GM12874 (cell line): ENCODE measurements at regions not wholly inside any gene's neighbourhood (a gene's known extent, or its start where the extent isn't known, plus 50 kb on each side); places are given as distances from the start of the nearest gene placed in this dataset.

ENCODE experiments used
- TF ChIP-seq, protein P1 (sequence below): IDR thresholded peaks from 2 replicates; pipeline ENCODE4 v1.5.1; 2011; ENCODE audit warnings: low read depth, mild to moderate bottlenecking, control low read depth, low read length, moderate library complexity; ENCODE audit not compliant: insufficient read depth

DNA sequence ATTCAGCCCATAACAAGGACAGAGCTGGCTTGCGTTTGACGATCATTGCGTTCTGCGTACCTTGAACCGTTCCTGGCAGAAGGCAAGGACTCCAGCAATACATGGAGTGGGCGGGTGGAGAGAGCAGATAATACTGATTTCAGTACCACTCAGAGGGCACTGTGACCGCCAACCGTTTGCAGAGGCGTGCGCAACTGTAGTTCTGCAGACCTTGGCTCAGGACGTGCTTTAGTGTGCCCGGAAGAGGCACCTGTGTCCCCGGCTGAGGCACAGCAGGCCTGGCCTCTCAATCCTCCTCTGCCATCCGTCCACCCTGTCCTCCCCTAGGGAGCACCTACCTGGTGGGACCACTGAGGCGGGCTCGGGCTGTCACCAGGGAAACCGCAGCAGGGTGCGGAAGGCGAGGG is 117.6 kb upstream of the USP29 start:
- TF ChIP-seq, protein P1, sequence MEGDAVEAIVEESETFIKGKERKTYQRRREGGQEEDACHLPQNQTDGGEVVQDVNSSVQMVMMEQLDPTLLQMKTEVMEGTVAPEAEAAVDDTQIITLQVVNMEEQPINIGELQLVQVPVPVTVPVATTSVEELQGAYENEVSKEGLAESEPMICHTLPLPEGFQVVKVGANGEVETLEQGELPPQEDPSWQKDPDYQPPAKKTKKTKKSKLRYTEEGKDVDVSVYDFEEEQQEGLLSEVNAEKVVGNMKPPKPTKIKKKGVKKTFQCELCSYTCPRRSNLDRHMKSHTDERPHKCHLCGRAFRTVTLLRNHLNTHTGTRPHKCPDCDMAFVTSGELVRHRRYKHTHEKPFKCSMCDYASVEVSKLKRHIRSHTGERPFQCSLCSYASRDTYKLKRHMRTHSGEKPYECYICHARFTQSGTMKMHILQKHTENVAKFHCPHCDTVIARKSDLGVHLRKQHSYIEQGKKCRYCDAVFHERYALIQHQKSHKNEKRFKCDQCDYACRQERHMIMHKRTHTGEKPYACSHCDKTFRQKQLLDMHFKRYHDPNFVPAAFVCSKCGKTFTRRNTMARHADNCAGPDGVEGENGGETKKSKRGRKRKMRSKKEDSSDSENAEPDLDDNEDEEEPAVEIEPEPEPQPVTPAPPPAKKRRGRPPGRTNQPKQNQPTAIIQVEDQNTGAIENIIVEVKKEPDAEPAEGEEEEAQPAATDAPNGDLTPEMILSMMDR = no peak

DNA sequence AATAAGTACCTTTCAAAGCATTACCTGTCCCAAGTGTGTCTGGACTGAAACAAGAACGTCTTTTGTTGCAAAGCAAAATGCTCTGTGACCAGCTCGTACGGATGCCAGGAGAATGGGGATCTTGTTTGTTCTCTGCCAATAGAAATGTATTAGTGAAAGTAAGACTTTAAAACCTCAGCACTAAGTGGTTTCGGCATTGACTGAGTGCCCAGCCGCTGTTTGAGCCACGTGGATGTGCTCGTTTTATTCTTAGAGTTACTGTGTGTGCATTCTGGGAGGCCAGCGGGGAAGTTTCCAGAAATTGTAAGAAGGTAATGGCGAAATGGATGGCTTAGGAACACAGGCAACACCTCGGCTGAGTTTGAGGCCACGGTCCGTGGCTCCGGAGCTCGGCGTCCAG is 117.1 kb upstream of the USP29 start:
- TF ChIP-seq, protein P1 = no peak

DNA sequence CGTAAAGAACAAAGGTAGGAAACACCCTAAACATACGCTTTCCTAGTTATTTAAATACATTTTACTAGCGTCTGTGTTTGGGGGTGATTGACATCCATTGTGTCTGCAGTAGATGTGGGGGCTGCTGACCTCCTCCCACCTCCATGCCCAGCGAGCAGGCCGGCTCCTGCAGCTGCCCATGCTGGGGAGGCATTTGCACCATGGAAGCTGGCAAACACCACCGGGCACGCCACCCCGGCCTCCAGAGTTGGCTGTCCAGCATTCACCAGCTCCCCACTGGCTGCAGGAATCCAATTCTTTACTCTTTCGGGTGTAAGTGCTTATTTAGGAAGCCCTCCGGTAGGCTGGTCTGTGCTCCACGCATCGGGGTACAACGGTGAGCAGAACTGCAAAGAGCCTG is 115.4 kb upstream of the USP29 start:
- TF ChIP-seq, protein P1 = no peak

DNA sequence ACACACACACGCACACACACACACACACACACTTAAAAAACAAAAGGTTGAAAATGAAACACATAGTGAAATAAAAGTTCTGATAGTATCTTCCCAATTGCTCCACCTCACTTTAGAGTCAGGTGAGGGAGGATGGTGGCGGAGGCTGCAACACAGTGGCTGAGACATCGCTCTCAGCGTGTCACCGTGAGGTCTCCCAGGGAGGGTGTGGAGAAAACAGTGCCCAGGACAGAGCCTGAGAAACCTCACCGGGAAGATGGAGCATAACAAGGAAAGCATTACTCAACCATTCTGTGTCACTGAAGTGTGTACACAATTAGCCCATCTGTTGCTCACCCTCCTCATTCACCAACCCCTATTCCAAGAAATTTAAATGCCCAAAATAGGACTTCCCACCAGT is 111.4 kb upstream of the USP29 start:
- TF ChIP-seq, protein P1 = no peak

DNA sequence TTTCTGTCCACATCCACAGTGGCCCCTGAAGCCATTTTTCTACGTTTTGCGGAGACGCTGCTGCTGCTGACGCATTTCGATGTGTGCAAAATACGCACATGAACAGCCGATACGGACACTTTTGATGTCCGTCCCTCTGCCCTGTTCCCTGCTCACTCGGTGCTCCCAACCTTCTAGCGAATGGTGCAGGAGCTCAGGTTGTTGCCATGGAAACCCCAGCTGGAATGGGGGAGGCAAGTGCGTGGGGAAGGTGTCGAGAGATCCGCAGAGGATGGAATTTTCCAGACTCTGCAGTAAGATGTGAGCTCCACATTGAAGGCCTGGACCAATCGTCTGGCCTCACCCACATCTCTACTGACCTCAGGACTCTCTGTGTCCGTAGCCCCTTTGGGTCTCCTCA is 109.2 kb upstream of the USP29 start:
- TF ChIP-seq, protein P1 = no peak

DNA sequence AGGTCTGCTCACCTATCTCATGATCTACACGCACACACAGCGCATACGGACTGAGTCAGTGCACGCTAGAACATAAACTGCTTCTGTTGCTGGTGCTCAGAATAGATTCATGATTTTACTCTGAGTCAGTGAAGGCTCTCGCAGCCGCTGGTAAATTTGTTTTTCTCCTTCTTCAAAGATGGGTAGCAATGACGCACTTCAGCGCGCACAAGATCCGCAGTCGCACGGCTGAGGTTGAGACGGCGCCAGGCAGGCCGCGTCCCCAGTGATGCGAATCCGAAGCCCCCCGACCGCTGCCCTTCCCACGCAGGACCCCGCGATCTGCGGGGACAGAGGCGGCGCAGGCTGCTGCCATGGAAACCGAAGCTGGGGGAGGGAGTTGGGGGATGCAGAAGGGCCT is 103.7 kb upstream of the USP29 start:
- TF ChIP-seq, protein P1 = no peak

DNA sequence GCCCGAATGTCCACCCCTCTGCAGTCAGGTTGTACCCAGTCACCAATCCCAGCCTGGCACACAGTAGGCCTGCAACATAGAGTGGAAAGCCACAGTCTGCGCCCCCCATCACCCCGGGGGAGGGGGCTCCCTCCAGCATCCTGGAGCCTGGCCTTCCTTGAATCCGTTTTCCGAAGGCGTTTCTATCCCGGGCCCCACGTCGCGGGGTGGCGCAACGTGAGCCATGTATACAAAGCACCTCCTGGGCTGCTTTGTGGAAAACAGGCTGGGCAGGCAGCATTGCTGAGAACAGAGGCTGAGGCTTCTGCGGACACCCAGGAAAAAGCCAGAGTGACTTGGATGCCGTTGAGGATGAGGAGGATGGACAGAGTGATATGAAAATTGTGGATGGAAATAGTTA is 103.3 kb upstream of the USP29 start:
- TF ChIP-seq, protein P1 = no peak

DNA sequence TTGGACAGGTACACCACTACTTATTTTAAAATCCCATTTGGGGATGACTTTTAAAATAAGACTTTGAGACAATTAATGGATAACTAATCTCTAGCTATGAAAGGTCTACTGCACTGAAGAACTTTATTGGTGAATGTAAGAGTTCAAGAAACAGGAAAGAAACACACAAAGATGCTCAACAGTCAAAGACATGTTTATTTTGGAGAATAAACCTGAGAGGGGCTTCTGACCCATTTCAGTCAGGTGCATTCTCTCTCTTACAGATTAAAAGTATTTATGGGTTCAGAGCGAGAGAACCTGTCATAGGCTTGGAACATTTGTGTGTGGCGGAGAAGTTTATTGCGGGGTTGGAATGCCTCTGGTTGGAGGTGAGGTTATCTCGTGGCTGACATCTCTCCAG is 94.3 kb upstream of the USP29 start:
- TF ChIP-seq, protein P1 = no peak
